ENCODE measurements at regions not wholly inside any gene's neighbourhood (a gene's known extent, or its start where the extent isn't known, plus 50 kb on each side); places are given as distances from the start of the nearest gene placed in this dataset.

GRCh38 chrX:55326985-55327384, 62.3 kb upstream of the PAGE3 start:
- TF ChIP-seq CTCF (IDR thresholded peaks at IDR 0.05) (no peak), POLR2A (IDR thresholded peaks at IDR 0.05) (no peak)

All from uterus (tissue), 2 donors.